ENCODE measurements at regions not wholly inside any gene's neighbourhood (a gene's known extent, or its start where the extent isn't known, plus 50 kb on each side); places are given as distances from the start of the nearest gene placed in this dataset.

DNA sequence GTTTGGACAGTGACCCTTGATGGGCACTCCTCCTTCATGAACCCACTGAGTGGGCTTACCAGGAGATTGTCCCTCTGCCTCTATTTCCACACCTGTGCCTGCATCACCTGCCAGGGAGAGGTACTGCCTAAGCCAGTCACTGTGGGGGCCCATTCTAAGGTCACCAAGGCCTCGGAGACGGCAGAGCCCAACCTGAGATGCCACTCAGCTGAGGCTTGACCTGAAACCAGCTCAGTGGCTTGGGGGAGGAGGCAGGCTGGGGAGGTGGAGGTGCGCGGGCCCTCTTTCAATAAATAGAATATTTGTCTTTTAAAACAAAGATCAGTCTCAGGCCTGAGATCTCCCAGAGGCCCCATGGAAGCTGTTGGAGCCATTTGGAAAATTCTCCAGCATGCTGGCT, 84.5 kb downstream of the DHCR7 start:
- TF ChIP-seq, protein P1, sequence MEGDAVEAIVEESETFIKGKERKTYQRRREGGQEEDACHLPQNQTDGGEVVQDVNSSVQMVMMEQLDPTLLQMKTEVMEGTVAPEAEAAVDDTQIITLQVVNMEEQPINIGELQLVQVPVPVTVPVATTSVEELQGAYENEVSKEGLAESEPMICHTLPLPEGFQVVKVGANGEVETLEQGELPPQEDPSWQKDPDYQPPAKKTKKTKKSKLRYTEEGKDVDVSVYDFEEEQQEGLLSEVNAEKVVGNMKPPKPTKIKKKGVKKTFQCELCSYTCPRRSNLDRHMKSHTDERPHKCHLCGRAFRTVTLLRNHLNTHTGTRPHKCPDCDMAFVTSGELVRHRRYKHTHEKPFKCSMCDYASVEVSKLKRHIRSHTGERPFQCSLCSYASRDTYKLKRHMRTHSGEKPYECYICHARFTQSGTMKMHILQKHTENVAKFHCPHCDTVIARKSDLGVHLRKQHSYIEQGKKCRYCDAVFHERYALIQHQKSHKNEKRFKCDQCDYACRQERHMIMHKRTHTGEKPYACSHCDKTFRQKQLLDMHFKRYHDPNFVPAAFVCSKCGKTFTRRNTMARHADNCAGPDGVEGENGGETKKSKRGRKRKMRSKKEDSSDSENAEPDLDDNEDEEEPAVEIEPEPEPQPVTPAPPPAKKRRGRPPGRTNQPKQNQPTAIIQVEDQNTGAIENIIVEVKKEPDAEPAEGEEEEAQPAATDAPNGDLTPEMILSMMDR (IDR thresholded peaks at IDR 0.05): no peak
- TF ChIP-seq POLR2A (IDR thresholded peaks at IDR 0.05): no peak
